ENCODE measurements at regions not wholly inside any gene's neighbourhood (a gene's known extent, or its start where the extent isn't known, plus 50 kb on each side); places are given as distances from the start of the nearest gene placed in this dataset.

DNA sequence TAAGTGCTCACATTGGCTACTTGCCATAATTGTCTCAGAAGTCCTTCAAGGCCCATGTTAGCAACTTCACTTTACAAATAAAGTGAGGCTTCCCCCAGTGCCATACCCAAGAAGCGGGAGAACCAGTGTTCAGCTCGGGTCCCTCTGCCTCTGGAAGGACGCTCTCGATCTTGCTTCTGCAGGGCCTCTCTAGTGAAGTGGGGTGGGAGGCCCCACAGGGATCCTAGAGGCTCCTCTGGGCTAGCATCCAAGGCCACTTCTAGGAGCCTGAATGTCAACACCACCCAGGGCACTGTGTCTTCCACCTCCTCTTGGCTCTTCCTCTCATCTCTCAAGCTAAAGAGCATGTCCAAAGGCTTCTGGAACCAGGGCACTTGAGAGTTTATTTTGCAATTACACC, 282.5 kb downstream of the GADD45G start:
- no peak for DNase-seq

DNA sequence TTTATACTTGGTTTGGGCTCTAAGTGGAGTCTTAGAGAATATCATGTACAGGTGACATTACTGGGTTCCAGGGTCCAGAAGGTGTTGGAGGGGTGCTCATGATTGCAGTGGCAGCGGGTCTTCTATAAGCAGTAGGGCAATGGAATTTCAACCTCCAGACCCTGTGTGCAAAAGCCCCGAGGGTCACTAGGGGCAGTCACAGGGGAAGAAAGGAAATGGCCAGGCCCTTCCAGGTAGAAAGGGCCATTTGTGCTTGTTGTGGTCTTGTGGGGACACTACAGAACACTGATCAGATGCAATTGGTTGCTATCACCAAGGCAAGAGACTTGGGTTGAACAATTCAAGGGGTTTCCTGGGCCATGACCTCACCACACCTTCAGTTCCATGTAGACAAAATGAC, 283.4 kb downstream of the GADD45G start:
- no peak for DNase-seq

DNA sequence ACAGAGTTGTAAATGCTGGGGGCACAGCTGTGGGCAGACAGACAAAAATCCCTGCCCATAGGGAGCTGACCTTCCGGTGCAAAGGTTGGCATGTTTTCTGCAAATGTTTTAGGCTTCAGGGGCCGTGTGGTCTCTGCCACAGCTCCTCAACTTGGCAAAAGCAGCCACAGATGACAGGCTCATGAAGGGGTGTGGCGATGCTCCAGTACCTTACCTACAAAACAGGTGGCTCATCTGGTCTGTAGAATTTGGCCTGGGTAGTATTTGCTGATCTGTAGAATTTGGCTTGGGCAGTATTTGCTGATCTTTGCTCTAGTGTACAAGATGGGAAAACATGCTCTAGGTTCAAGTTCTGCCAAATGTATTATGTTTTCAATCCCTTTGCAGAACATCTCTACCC, 283.9 kb downstream of the GADD45G start:
- DNase-seq: no peak

GRCh38 chr9:89889865-89890264, 285.1 kb downstream of the GADD45G start:
- no peak for DNase-seq

DNA sequence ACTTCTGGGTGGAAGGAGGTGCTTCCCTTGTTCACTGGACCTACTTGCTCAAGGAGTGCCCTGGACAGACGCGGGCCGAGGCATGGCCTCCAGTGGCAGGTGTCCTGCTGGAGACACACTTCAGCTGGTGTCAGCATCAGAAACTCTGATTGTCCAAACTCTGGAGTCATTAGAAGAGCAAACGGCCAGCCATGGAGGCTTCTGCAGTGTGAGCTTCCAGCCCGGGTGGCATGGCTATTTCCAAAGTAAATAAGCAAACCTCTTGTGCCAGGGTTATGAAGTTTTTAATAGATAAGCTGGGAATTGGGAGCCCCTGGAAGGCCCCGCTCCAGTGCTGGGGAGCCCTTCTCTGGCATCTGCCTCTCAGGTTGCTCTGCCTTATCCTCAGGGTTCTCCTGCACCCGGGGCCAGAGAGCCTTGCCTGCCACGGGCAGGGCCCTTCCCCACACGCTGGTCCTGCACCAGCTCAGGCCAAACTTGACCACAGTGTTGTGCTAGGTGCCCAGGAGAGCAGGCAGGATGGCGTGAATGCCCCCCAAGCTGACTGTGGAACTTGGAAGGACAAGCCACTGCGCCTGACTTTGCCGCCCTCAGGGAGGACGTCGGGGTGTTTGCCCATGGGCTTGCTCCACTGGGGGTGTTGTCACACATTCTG, 285.6 kb downstream of the GADD45G start:
- no peak for DNase-seq

DNA sequence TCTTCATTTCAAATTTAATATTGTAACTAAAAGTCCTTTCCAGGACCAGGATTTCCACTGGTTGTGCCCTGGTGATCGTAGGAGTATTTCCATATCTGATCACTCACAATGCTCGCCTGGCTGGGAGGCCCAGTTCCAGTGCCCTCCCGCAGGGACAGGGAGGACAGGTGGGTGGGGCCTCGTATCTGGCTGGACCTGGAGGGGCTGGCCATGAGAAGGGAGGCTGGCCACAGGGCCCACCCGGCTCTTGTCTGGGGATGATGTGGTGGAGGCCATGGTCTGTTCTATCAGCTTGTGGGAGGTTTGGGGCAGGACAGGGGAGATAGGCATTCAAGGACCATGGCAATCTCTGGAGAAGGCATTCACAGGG, 286.4 kb downstream of the GADD45G start:
- DNase-seq: no peak

DNA sequence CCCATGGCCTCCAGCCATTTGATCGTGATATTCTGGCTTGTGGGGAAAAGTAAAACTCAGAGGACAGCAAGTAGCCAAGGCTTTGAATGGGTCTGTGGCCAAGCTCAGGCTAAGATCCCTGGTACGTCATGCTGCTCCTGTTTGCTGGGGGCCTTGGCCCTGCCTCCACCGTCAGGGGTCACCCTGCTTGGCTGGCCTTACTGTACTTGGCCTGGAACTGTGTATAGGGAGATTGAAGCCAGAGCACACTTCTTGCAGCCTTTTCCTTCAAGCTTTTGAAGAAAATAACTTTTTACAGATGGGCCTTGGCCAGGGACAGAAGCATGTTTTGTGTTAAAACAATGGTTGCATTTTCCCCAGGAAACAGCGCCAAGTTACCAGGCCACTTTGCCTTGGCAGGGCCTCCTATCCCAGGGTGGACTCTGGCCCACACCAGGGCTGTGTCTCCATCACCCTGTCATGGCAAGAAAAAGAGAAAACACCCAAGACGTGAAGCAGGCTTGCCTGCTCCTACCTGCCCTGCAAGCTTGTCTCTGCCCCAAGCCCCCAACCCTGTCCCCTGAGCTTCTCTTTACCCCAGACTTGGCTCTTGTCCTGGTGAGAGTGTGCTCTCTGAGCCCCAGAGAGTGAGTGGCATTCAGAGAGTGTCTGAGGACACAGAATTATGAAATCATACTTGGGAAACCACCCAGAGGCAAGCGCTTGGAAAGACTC, 286.9 kb downstream of the GADD45G start:
- no peak for DNase-seq

DNA sequence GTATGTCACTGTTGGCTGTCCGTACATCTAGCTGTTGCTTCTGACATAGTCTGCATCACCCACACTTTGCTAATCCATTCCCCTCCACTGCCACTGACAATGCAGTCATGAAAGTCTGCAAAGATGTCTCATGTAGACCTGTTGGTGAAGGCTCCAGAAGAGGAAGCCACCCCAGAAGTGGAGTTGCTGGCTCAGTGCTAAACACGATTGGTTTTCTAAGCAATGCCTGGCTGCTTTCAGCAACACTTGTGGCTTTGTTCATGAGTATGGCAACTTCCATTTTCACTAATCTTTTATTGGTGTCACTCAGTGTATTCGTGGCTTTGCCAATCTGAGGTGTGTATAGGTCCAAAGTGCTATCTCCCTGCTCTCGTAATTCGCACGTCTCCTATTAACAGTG, 288.1 kb downstream of the GADD45G start:
- DNase-seq: no peak

- DNase-seq: no peak
Observed at GRCh38 chr9:89893886-89894285, 289.1 kb downstream of the GADD45G start.

- DNase-seq: peak in 1 of 2 experiments; percentile 12
Observed at GRCh38 chr9:89896806-89897340, 292.1 kb downstream of the GADD45G start.

DNA sequence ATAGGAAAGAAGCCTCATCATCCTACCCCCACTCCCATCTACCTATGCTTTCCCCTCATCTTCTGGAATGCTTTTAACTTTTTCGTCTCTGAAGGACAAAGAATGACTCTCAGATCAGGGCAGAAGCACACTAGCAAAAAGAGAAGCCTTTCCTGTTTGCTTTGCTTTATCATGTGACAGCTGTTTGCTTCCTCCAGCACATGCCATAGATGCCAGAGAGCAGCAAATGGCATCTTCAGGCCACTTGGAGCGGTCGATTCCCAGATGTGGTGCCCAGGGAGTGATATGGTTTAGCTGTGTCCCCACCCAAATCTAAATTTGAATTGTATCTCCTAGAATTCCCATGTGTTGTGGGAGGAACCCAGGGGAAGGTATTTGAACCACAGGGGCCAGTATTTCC, 294.8 kb downstream of the GADD45G start:
- no peak for DNase-seq

DNA sequence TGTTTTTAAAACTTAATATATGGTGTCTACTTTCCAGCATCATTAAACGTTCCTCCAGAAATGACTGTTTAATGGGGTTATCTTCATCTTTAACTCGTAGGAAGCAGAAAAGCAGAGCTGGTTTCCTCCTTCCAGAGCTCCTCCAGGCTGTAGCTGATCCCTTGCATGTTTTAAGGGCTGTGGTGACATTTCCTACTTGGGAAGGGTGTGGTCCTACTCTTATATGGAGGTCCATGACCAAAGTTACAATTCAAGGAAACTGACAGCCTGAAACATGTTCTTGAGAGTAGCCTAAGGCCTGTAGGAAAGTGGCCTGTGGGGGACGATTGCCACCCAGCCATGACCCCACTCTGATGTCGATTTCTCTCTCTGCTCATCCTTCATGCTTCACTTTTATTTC, 297.1 kb downstream of the GADD45G start:
- no peak for DNase-seq

GRCh38 chr9:89902450-89903140, 297.8 kb downstream of the GADD45G start:
- DNase-seq: no peak

GRCh38 chr9:89903141-89903475, 298.3 kb downstream of the GADD45G start:
- DNase-seq: no peak

DNA sequence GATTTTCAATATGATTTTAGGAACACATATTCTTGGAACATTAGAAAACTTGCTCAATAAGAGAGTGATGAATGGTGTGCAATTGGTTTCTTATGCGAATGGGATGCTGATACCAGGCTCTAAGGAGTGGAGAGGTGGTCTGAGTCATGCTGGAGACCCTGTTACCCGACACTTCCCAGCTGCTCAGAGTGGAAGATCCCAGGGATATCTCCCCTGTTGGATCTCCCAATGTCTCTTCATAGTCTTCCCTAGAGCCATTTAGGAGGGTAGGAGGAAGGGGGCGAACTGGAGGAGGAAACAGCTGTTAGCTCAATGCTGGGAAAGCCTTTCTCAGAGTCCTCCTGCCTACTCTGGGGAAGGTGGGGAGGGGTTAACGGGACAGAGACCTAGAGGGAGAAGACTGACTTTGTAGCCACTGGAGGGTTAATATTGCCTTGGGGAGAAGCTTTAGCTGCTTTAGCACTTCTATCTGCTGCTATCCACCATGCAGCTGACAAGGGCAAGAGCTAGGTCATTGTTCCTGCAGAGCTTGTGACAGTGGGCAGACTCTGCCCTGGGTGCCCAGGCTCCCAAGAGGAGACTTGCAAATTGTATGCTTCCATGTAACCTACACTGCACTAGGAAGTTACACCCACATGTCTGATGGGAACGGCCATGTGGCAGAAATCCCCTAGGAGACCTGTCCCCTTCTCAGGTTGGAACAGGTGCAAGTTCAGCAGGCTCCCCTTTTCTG, 301.0 kb downstream of the GADD45G start:
- peak in 1 of 2 experiments; percentile 5 for DNase-seq

DNA sequence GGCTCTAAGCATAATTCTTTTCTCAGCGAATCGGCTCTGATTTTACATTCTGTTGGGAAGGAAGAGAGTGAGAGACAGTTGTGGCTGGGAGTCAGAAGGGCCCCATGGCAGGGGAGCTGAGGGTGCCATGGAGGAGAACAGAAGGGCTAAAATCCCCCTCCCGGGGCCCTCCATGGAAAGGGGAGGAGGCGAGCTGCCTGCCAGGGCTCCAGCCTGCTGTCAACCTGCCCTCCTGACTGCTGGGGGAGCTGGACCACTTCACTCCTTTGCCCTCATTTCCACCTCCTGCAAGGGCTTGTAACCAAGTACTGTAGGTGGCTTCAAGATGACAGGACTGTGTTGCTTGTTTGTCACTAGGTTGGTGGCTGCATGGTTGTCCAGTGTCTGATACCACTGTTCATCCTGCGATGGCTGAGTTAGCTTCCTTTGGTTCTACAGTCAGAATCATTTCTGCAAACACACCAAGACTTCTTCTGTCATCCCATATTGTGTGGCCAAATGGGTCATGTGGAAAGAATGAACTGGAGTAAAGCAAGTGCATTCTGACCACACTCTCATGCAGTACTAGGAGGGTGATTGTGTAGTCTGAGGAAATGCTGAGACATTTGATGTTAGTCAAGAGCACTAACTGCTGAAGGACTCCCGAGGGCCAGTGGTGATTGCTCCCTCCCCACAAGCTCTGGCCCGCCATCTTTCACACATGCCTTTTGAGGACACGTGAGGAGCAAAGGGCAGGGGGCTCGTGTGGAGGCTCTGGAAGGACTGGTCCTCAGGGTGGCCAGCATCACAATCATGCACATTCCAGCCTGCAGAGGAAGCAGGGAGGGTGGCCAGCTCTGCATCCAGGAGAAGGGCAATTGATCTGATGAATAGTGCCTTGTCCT, 307.2 kb downstream of the GADD45G start:
- peak in 1 of 2 experiments; percentile 15 for DNase-seq

- no peak for DNase-seq
Observed at GRCh38 chr9:89912605-89912953, 307.8 kb downstream of the GADD45G start.

DNA sequence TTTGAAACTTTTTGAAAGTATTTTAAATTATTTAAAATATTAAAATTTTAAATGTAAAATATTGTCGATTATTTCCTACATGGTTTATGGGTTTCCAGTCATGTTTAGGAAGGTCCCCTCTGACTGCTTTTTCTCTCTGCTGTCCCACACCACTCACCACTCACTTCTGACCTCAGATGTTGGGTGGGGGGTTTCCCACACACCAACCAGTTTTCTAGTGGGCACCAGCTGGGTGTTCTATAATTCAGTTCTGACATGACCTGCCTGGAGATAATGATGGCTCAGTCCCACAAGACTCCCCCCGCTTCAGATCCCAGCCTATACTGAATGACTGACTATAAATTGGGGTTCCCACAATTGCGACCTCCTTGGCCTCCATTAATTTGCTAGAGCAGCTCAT, 310.4 kb downstream of the GADD45G start:
- DNase-seq: no peak

GRCh38 chr9:89916001-89916597, 311.3 kb downstream of the GADD45G start:
- DNase-seq: no peak

DNA sequence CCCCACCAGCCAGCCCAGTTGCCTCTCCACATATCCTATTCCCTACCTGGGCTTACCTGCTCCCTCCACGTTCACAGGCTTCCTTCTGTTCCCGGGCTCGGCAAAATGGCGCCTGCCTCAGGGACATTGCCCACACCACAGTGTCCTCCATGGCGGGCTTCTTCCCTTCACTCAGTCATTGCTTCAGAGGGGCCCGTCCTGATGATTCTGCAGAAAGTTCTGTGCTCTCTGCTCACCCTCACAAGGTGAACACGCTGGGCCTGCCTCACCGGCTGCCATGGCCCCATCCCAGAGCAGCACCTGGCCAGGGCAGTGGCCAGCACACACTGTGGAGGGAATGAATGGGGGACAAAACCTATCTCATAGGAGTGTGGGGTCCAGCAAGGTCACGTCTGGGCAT, 313.0 kb downstream of the GADD45G start:
- DNase-seq: no peak

- peak; percentile 54 to 70 for DNase-seq
Observed at GRCh38 chr9:89919171-89919681, 314.4 kb downstream of the GADD45G start.

GRCh38 chr9:89920131-89920530, 315.3 kb downstream of the GADD45G start:
- no peak for DNase-seq

Data from NCI-H524 (cell line).